ENCODE measurements at regions not wholly inside any gene's neighbourhood (a gene's known extent, or its start where the extent isn't known, plus 50 kb on each side); places are given as distances from the start of the nearest gene placed in this dataset.

- in situ Hi-C loops (cut with MboI; ENCODE audit: low sequenced_read_pairs) (no loop called here), dilution Hi-C loops (cut with HindIII; ENCODE audit: low sequenced_read_pairs, unreplicated experiment) (no loop called here), intact Hi-C loops (cut with micrococcal nuclease) (no loop called here)
- no peak overlapping the region for H4K91ac ChIP-seq (ENCODE audit: insufficient read depth, low read depth, low read length)
- H3K4ac ChIP-seq (ENCODE audit: low read depth, low read length): no peak overlapping the region
- no peak for DNase-seq
- no peaks in the 10 kb centered on the region for H4K20me1 ChIP-seq (ENCODE audit: insufficient read depth, low read length)
- H4K5ac ChIP-seq (ENCODE audit: low read depth, low read length): no peak overlapping the region
- WGBS, 2 experiments (ENCODE audit: extremely low coverage in 2 of 2, insufficient read length in 1 of 2): no CpG with 5 or more reads among the region's 6 CpGs
- H2BK120ac ChIP-seq (ENCODE audit: low read depth, low read length): no peak overlapping the region
- no peak overlapping the region for H3K23ac ChIP-seq (ENCODE audit: low read depth, low read length)
- ChIA-PET POLR2A (ENCODE audit: unreplicated experiment) (no interaction called here), CTCF (no interaction called here)
- no peak overlapping the region for H3K4me2 ChIP-seq (ENCODE audit: low read depth, low read length)
- no peak overlapping the region for H2AFZ ChIP-seq (replicated peaks; ENCODE audit: low read length, poor library complexity)
- no peak overlapping the region for H2BK20ac ChIP-seq (ENCODE audit: low read depth, low read length)
- no peak overlapping the region for H3K56ac ChIP-seq (ENCODE audit: extremely low read depth, insufficient read depth, low read length)
- no peak overlapping the region for H2BK15ac ChIP-seq (ENCODE audit: low read depth, low read length)
- H3K9me3 ChIP-seq (ENCODE audit: control insufficient read depth, insufficient read depth, low read length): peaks cover 16% of the 10 kb centered on the region
- H3K36me3 ChIP-seq (ENCODE audit: control insufficient read depth, insufficient read depth, low read length): no peaks in the 10 kb centered on the region
- no peak overlapping the region for H3K4me3 ChIP-seq (ENCODE audit: insufficient read depth, low read depth, low read length)
- H3K27ac ChIP-seq (ENCODE audit: insufficient read depth, low read length): no peak overlapping the region
- no peaks in the 10 kb centered on the region for H3K9me1 ChIP-seq (ENCODE audit: insufficient read depth, low read length)
- TF ChIP-seq CEBPB (IDR thresholded peaks at IDR 0.05; ENCODE audit: low read depth, low read length): no peak
- TF ChIP-seq MXI1 (IDR thresholded peaks at IDR 0.05; ENCODE audit: borderline replicate concordance, low read depth, low read length): no peak
- TF ChIP-seq MAZ (IDR thresholded peaks at IDR 0.05; ENCODE audit: borderline replicate concordance, low read depth, low read length): no peak
- TF ChIP-seq MAFK (IDR thresholded peaks at IDR 0.05; ENCODE audit: low read depth, low read length): no peak
- no peak for TF ChIP-seq NFE2L2 (IDR thresholded peaks at IDR 0.05; ENCODE audit: low read depth, low read length)
- TF ChIP-seq, protein P1, sequence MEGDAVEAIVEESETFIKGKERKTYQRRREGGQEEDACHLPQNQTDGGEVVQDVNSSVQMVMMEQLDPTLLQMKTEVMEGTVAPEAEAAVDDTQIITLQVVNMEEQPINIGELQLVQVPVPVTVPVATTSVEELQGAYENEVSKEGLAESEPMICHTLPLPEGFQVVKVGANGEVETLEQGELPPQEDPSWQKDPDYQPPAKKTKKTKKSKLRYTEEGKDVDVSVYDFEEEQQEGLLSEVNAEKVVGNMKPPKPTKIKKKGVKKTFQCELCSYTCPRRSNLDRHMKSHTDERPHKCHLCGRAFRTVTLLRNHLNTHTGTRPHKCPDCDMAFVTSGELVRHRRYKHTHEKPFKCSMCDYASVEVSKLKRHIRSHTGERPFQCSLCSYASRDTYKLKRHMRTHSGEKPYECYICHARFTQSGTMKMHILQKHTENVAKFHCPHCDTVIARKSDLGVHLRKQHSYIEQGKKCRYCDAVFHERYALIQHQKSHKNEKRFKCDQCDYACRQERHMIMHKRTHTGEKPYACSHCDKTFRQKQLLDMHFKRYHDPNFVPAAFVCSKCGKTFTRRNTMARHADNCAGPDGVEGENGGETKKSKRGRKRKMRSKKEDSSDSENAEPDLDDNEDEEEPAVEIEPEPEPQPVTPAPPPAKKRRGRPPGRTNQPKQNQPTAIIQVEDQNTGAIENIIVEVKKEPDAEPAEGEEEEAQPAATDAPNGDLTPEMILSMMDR (conservative IDR thresholded peaks at IDR 0.05; ENCODE audit: low read depth, low read length): no peak
- TF ChIP-seq, protein P2, sequence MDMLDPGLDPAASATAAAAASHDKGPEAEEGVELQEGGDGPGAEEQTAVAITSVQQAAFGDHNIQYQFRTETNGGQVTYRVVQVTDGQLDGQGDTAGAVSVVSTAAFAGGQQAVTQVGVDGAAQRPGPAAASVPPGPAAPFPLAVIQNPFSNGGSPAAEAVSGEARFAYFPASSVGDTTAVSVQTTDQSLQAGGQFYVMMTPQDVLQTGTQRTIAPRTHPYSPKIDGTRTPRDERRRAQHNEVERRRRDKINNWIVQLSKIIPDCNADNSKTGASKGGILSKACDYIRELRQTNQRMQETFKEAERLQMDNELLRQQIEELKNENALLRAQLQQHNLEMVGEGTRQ (IDR thresholded peaks at IDR 0.05; ENCODE audit: low read depth, low read length): no peak
- TF ChIP-seq POLR2A (IDR thresholded peaks at IDR 0.05; ENCODE audit: low read depth, low read length): no peak
- TF ChIP-seq, protein P3, sequence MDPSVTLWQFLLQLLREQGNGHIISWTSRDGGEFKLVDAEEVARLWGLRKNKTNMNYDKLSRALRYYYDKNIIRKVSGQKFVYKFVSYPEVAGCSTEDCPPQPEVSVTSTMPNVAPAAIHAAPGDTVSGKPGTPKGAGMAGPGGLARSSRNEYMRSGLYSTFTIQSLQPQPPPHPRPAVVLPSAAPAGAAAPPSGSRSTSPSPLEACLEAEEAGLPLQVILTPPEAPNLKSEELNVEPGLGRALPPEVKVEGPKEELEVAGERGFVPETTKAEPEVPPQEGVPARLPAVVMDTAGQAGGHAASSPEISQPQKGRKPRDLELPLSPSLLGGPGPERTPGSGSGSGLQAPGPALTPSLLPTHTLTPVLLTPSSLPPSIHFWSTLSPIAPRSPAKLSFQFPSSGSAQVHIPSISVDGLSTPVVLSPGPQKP (IDR thresholded peaks at IDR 0.05; ENCODE audit: borderline replicate concordance, low read depth, low read length): no peak
- TF ChIP-seq CHD1 (IDR thresholded peaks at IDR 0.05; ENCODE audit: low read depth, low read length): no peak
- TF ChIP-seq SMC3 (IDR thresholded peaks at IDR 0.05; ENCODE audit: low read depth, low read length): no peak
- no peak for TF ChIP-seq FOS (IDR thresholded peaks at IDR 0.05; ENCODE audit: low read depth, low read length)
- TF ChIP-seq BHLHE40 (IDR thresholded peaks at IDR 0.05; ENCODE audit: low read depth, low read length): no peak
- no peak for TF ChIP-seq RAD21 (IDR thresholded peaks at IDR 0.05; ENCODE audit: low read length)
- no peak for TF ChIP-seq RFX5 (IDR thresholded peaks at IDR 0.05; ENCODE audit: low read depth, low read length)
- no TSS peak for BruUV-seq (replicated peaks)
- no peak overlapping the region for H4K8ac ChIP-seq (ENCODE audit: low read depth in 2 of 2, low read length in 2 of 2)
- no peak overlapping the region for H2BK5ac ChIP-seq (ENCODE audit: low read depth, low read length, poor library complexity, severe bottlenecking)
- no peaks in the 10 kb centered on the region for H3K4me1 ChIP-seq (ENCODE audit: control insufficient read depth, insufficient read depth, low read length)
- H3K18ac ChIP-seq (ENCODE audit: low read depth, low read length): no peak overlapping the region
- no peak overlapping the region for H3K9ac ChIP-seq (ENCODE audit: low read depth, low read length)
- no peak overlapping the region for H2AK5ac ChIP-seq (ENCODE audit: low read depth, low read length)
- no peaks in the 10 kb centered on the region for H3K79me1 ChIP-seq (ENCODE audit: low read depth in 1 of 2, low read length in 2 of 2)
- H3K14ac ChIP-seq (replicated peaks; ENCODE audit: low read depth, low read length): no peak overlapping the region
- no peak overlapping the region for H2AK9ac ChIP-seq (replicated peaks; ENCODE audit: low read depth, low read length, poor library complexity)
- ATAC-seq (ENCODE audit: low read depth): no peak
- H3K27me3 ChIP-seq (ENCODE audit: control insufficient read depth, insufficient read depth, low read length): no peaks in the 10 kb centered on the region
Observed at GRCh38 chr2:2674831-2675230, 343.8 kb upstream of the MYT1L start.
